ENCODE measurements at regions not wholly inside any gene's neighbourhood (a gene's known extent, or its start where the extent isn't known, plus 50 kb on each side); places are given as distances from the start of the nearest gene placed in this dataset.

DNA sequence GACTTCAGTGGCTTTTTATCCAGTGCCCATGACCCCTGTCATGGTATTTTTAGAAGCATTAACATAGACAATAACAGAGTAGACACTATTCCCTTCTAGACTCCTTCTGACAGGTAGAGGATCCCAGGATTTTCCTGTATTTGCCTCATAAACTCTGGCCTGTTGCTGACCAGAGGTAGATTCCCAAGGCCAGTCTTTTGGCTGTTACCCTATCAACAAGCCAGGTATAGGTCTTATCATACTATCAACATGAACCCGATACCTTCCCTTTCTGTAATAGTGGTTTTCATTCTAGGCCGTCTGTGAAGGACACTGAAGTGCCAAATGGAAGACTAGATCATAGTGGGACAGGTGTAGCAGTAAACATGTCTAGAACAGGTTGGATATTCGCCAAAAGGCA is 76.2 kb upstream of the CHRDL1 start:
- Histone ChIP-seq H3K4me3 (ENCODE audit: low read depth, low read length) (no peak overlapping the region), H3K27ac (ENCODE audit: low read depth, low read length) (no peak overlapping the region), H3K27me3 (ENCODE audit: control insufficient read depth, insufficient read depth, low read length) (no peaks in the 10 kb centered on the region), H3K9me3 (ENCODE audit: control insufficient read depth, insufficient read depth, low read length) (no peaks in the 10 kb centered on the region)
- TF ChIP-seq, protein P1, sequence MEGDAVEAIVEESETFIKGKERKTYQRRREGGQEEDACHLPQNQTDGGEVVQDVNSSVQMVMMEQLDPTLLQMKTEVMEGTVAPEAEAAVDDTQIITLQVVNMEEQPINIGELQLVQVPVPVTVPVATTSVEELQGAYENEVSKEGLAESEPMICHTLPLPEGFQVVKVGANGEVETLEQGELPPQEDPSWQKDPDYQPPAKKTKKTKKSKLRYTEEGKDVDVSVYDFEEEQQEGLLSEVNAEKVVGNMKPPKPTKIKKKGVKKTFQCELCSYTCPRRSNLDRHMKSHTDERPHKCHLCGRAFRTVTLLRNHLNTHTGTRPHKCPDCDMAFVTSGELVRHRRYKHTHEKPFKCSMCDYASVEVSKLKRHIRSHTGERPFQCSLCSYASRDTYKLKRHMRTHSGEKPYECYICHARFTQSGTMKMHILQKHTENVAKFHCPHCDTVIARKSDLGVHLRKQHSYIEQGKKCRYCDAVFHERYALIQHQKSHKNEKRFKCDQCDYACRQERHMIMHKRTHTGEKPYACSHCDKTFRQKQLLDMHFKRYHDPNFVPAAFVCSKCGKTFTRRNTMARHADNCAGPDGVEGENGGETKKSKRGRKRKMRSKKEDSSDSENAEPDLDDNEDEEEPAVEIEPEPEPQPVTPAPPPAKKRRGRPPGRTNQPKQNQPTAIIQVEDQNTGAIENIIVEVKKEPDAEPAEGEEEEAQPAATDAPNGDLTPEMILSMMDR (IDR thresholded peaks at IDR 0.05; ENCODE audit: low read depth, low read length), result no peak
- CTCF ChIA-PET, result no interaction called here
- no peak for DNase-seq (ENCODE audit: low read depth, low spot score)
- POLR2A ChIA-PET, result no interaction called here

DNA sequence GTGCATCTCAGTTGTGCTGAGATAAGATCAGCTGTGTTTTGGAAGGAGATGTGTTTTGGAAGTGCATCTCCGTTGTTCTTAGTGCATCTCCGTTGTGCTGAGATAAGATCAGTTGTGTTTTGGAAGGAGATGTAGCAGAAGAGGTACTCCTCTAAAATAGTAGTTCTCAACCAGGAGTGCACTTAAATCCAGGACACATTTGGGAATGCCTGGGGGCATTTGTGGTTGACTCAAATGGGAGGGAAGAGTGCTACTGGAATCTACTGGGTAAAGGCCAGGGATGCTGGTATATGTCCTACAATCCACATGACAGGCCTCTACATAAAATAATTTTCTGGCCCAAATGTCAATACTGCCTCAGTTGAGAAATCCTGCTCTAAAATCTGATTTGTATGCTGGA is 70.8 kb upstream of the CHRDL1 start:
- Histone ChIP-seq H3K9me3 (ENCODE audit: control insufficient read depth, insufficient read depth, low read length) (no peaks in the 10 kb centered on the region), H3K27me3 (ENCODE audit: control insufficient read depth, insufficient read depth, low read length) (no peaks in the 10 kb centered on the region), H3K4me3 (ENCODE audit: low read depth, low read length) (no peak overlapping the region), H3K27ac (ENCODE audit: low read depth, low read length) (no peak overlapping the region)
- no peak for DNase-seq (ENCODE audit: low read depth, low spot score)
- TF ChIP-seq, protein P1 (IDR thresholded peaks at IDR 0.05; ENCODE audit: low read depth, low read length), result no peak
- ChIA-PET CTCF (no interaction called here), POLR2A (no interaction called here)

DNA sequence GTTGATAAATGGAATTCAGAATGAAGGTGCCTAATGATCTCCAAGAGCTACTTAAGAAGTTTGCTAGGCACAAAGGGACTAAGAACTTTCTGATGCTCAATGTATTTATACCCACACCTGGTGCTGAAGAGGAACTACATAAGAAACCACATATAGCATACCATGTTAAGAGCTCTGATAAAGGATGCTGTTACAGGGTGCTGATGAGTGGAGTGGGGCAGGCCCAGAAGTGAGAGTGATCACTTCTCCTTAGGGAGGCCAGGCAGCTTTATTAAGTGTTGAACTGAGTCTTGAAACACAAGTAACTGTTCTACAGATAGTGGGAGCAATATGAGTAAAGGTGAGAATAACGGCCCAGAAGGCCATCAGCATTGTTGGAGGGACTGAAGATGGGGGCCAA is 68.3 kb upstream of the CHRDL1 start:
- Histone ChIP-seq H3K27me3 (ENCODE audit: control insufficient read depth, insufficient read depth, low read length) (no peaks in the 10 kb centered on the region), H3K27ac (ENCODE audit: low read depth, low read length) (no peak overlapping the region), H3K4me3 (ENCODE audit: low read depth, low read length) (no peak overlapping the region), H3K9me3 (ENCODE audit: control insufficient read depth, insufficient read depth, low read length) (no peaks in the 10 kb centered on the region)
- ChIA-PET POLR2A (no interaction called here), CTCF (no interaction called here)
- TF ChIP-seq, protein P1 (IDR thresholded peaks at IDR 0.05; ENCODE audit: low read depth, low read length), result no peak
- no peak for DNase-seq (ENCODE audit: low read depth, low spot score)

DNA sequence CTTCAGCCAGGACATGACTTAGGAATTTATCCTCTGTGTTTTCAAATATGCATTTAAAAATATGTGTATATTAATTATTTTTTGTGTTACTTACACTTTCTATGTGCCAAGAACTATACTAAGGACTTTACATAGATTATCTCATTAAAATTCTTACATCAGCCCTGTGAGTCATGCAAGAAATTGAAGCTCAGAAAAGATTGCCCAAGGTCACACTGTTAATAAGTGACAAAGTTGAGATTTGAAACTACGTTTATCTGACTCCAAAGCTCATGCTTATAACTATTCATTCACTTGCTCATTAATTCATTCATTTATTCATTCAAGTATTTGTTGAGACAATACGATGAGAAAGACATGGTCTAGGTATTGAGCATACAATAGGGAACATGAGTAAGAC is 62.9 kb upstream of the CHRDL1 start:
- POLR2A ChIA-PET, result no interaction called here

DNA sequence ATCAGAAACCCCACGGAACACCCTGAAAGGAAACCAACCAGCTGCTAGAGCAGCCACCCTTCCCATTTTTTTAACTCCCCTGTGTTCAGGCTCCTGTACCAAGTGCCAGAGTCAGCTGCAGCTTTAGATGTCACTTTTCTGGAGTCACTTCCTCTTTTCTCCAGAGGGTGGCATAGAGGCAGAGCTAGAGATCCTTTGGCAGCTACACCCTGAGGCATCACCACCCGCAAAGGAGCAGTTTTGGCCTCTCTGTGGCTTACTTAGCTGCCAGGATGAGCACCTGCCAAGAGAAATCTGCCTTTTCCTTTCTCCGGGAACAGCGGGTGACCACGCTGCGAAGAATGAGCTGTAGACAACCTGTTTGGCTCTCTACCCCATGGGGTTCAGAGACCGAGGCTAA is 58.0 kb upstream of the CHRDL1 start:
- DNase-seq (ENCODE audit: low read depth, low spot score), result no peak
- H3K4me3 ChIP-seq (ENCODE audit: low read depth, low read length), result no peak overlapping the region
- no peak overlapping the region for H3K27ac ChIP-seq (ENCODE audit: low read depth, low read length)
- TF ChIP-seq, protein P1 (IDR thresholded peaks at IDR 0.05; ENCODE audit: low read depth, low read length), result peak; percentile 19; the same call in 1 of the 2 replicates
- ChIA-PET CTCF (interaction anchor here (0.8 to 2.1 kb wide), 4 partner anchors 391 to 435 kb away, joined by 3 to 10 read pairs (median 5); no protein-coding TSS in a partner anchor), POLR2A (no interaction called here)
- H3K27me3 ChIP-seq (ENCODE audit: control insufficient read depth, insufficient read depth, low read length), result no peaks in the 10 kb centered on the region
- H3K9me3 ChIP-seq (ENCODE audit: control insufficient read depth, insufficient read depth, low read length), result no peaks in the 10 kb centered on the region

More for the DNA sequence above, 62.9 kb upstream of the CHRDL1 start:
- DNase-seq (ENCODE audit: low read depth, low spot score), result no peak
- no peak overlapping the region for H3K27ac ChIP-seq (ENCODE audit: low read depth, low read length)
- no peaks in the 10 kb centered on the region for H3K9me3 ChIP-seq (ENCODE audit: control insufficient read depth, insufficient read depth, low read length)
- TF ChIP-seq, protein P1 (IDR thresholded peaks at IDR 0.05; ENCODE audit: low read depth, low read length), result no peak
- H3K4me3 ChIP-seq (ENCODE audit: low read depth, low read length), result no peak overlapping the region
- CTCF ChIA-PET, result no interaction called here
- H3K27me3 ChIP-seq (ENCODE audit: control insufficient read depth, insufficient read depth, low read length), result no peaks in the 10 kb centered on the region
